Activated CD4-positive, alpha-beta T cell treated with anti-CD3 and anti-CD28 coated beads, Interleukin-2, amount 50 U/mL, for 24 hours (primary cell): ENCODE measurements at regions not wholly inside any gene's neighbourhood (a gene's known extent, or its start where the extent isn't known, plus 50 kb on each side); places are given as distances from the start of the nearest gene placed in this dataset.

ENCODE experiments used
- DNase-seq, 2 donors: peaks; one replicate each; pipeline ENCODE4 v3.0.0-alpha.2; 2020; ENCODE audit warnings: low read depth in 1 of 2, low spot score in 1 of 2

- DNase-seq: no peak
These were observed 348.8 kb downstream of the ALG10 start for GRCh38 chr12:34371050-34371449.

DNA sequence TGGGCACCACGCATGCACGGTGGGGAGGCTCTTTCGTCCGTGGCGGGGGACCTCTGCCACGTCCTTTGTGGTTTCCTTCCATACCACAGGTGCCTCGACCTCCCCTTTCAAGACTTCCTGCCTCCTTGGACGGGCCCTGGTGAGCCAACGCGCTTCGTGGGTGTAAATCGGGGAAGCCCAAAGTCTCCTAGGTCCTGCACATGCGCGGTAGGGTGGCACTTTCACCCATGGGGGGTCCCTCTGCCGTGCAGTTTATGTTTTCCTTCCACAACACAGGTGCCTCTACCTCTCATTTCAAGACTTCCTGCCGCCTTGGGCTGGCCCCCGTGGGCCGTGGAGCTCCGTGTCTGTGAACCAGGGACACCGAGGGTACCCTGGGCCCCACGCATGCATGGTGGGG, 349.7 kb downstream of the ALG10 start:
- no peak for DNase-seq

- DNase-seq: no peak
These were observed 351.6 kb downstream of the ALG10 start for GRCh38 chr12:34373926-34374325.

GRCh38 chr12:34376133-34376799, 354.0 kb downstream of the ALG10 start:
- DNase-seq: no peak

- DNase-seq: no peak
These were observed 355.1 kb downstream of the ALG10 start for GRCh38 chr12:34377243-34378035.

- DNase-seq: no peak
These were observed 356.8 kb downstream of the ALG10 start for GRCh38 chr12:34379142-34379541.

DNA sequence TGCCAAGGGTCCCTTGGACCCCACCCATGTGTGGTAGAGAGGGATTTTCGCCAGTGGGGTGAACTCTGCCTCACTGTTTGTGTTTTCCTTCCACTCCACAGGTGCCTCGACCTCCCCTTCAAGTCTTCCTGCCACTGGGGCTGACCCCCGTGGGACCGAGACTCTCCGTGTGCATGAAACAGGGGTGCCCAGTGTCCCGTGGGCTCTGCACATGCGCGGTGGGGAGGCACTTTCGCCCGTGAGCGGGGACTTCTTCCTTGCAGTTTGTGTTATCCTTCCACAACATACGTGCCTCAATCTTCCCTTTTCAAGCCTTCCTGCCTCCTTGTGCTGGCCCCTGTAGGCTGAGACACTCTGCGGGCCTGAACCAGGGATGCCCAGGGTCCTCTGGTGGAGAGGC, 362.4 kb downstream of the ALG10 start:
- DNase-seq: no peak

DNA sequence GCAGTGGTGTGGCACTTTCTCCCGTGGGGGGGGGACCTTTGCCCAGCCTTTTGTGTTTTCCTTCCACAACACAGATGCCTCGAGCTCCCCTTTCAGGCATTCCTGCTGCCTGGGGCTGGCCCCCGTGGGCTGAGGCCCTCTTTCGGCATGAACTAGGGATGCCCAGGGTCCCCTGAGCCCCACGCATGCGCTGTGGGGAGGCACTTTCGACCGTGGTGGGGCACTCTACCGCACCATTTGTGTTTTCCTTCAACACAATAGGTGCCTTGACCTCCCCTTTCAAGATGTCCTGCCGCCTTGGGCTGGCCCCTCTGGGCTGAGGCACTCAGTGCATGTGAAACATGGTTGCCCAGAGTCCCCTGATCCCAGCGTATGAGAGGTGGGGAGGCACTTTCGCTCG, 363.7 kb downstream of the ALG10 start:
- DNase-seq: no peak

DNA sequence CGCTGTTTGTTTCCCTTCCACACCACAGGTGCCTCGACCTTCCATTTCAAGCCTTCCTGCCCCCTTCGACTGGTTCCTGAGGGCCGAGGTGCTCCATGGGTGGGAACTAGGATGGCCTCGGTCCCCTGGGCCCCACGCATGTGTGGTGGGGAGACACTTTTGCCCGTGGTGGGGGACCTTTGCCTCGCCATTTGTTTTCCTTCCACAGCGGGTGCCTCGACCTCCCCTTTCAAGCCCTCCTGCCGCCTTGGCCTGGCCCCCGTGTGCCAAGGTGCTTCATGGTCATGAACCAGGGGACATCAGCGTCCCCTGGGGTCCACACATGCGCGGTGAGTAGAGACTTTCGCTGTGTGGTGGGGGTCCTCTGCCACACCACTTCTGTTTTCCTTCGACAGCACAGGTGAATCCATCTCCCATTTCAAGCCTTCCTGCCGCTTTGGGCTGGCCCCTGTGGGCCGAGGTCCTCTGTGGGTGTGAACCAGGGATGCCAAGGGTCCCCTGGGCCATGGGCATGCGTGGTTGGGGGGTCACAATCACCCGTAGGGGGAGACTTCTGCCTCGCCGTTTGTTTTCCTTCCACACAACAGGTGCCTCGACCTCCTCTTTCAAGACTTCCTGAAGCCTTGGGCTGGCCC, 364.4 kb downstream of the ALG10 start:
- DNase-seq: no peak

DNA sequence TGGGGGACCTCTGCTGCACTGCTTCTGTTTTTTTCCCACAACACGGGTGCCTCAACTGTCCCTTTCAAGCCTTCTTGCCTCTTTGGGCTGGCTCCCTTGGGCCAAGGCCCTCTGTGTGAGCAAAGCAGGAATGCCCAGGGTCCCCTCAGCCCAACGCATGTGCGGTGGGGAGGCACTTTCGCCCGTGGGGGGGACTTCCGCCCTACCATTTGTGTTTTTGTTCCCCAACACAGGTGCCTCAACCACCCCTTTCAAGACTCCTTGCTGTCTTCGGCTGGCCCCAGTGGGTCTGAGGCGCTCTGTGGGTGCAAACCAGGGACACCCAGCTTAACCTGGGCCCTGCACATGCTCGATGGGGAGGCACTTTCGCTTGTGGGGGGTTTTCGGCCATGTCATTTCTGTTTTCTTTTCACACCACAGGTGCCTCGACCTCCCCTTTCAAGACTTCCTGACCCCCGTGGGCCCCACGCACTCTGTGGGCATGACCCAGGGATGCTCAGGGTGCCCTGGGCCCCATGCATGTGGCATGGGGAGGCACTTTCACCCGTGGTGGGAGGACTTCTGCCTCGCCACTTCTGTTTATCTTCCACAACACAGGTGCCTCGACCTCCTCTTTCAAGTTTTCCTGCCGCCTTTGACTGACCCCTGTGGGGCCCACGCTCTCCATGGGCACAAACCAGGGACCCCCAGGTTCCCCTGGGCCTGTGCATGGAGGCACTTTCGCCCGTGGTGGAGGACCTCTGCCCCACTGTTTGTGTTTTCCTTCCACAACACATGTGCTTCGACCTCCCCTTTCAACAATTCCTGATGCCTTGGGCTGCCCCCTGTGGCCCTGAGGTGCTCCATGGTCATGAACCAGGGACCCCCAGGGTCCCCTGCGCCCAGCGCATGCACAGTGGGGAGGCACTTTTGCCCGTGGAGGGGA, 365.7 kb downstream of the ALG10 start:
- no peak for DNase-seq

- DNase-seq: no peak
These were observed 366.5 kb downstream of the ALG10 start for GRCh38 chr12:34388636-34389377.

DNA sequence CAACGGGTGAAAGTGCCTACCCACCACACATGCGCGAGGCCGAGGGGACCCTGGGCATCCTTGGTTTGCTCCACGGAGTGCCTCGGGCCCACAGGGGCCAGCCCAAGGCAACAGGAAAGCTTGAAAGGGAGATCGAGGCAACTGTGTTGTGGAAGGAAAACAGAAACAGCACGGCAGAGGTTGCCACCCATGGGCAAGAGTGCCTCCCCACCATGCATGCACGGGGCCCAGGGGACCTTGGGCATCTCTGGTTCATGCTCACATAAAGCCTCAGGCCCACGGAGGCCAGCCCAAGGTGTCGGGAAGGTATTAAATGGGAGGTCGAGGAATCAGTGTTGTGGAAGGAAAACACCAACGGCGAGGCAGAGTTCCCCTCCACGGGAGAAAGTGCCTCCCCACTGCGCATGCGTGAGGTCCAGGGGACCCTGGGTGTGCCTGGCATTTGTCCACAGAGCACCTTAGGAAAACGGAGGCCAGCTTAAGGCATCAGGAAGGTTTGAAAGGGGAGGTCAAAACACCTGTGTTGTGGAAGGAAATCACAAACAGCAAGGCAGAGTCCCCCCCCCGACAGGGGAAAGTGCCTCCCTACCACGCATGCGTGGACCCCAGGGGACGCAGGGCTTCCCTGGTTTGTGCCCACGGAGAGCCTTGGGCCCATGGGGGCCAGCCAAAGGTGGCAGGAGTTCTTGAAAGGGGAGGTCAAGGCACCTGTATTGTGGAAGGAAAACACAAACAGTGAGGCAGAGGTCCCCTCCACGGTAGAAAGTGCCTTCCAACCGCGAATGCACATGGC, 367.3 kb downstream of the ALG10 start:
- DNase-seq: no peak

GRCh38 chr12:34390171-34390841, 368.0 kb downstream of the ALG10 start:
- DNase-seq: no peak

DNA sequence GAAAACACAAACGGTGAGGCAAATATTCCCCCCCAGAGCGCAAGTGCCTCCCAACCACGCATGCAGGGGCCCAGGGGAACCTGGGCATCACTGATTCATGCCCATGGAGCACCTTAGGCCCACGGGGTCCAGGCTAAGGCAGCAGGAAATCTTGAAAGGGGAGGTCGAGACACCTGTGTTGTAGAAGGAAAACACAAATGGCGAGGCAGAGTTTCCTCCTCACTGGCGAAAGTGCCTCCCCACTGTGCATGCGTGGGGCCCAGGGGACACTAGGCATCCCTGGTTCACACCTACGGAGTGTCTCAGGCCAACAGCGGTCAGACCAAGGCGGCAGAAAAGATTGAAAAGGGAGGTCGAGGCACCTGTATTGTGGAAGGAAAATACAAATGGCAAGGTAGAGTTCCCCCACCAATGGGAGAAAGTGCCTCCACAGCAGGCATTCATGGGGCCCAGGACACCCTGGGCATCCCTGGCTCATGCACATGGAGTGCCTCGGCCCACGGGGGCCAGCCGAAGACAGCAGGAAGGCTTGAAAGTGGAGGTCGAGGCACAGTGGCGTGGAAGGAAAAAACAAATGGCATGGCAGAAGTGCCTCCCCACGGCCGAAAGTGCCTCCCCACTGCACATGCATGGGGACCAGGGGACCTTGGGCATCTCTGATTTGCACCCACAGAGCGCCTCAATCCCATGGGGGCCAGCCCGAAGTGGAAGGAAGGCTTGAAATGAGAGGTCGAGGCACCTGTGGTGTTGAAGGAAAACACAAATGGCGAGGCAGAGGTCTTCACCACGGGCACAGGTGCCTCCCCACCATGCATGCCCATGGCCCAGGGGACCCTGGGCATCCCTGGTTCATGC, 368.8 kb downstream of the ALG10 start:
- DNase-seq: no peak

DNA sequence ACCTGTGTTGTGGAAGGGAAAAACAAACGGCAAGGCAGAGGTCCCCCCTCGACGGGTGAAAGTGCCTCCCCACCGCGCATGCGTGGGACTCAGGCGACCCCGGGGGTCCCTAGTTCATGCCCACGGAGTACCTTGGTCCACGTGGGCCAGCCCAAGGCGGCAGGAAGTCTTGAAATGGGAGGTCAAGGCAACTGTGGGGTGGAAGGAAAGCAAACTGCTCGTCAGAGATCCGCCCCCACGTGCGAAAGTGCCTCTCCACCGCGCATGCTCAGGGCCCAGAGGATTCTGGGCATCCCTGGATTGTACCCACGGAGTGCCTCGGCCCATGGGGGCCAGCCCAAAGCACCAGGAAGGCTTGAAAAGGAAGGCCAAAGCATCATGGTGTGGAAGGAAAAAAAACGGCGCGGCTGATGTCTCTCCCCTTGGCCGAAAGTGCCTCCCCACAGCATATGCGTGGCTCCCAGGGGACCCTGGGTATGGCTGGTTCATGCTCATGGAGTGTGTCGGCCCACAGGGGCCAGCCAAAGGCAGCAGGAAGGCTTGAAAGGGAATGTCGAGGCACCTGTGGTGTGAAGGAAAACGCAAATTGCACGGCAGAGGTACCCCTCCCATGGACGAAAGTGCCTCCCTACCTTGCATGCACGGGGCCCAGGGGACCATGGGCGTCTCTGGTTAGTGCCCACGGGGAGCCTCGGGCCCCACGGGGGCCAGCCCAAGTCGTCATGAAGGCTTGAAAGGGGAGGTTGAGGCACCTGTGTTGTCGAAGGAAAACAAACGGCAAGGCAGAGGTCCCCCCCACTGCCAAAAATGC, 369.7 kb downstream of the ALG10 start:
- no peak for DNase-seq

- DNase-seq: no peak
These were observed 370.4 kb downstream of the ALG10 start for GRCh38 chr12:34392741-34393085.

DNA sequence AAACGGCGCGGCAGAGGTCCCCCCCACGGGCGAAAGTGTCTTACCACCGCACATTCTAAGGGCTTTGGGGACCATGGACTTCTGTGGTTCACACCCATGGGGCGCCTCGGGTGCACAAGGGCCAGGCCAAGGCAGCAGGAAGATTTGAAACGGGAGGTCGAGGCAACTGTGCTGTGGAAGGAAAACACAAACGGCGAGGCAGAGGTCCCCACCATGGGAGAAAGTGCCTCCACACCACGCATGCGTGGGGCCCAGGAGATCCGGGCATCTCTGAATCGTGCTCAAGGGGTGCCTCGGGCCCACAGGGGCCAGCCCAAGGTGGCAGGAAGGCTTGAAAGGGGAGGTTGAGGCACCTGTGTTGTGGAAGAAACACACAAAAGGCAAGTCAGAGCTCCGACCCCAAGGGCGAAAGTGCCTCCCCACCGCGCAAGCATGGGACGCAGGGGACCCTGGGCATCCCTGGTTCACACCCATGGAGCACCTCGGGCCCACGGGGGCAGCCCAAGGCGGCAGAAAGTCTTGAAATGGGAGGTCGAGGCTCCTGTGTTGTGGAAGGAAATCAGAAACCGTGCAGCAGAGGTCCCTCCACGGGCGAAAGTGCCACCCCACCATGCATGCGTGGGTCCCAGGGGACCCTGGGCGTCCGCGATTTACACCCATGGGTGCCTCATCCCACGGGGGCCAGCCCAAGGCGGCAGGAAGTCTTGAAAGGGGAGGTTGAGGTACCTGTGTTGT, 371.0 kb downstream of the ALG10 start:
- no peak for DNase-seq
